ENCODE measurements at regions not wholly inside any gene's neighbourhood (a gene's known extent, or its start where the extent isn't known, plus 50 kb on each side); places are given as distances from the start of the nearest gene placed in this dataset.

GRCh38 chr19:30222992-30223865 lies 149.0 kb upstream of the ZNF536 start:
- Histone ChIP-seq H3K27me3 (ENCODE audit: control insufficient read depth, insufficient read depth, low read length) (peaks cover 59% of the 10 kb centered on the region), H3K4me3 (ENCODE audit: insufficient read depth, low read depth, low read length) (peak overlapping the region; percentile 32), H3K36me3 (replicated peaks; ENCODE audit: control insufficient read depth, insufficient read depth, low read length) (no peaks in the 10 kb centered on the region)
- DNase-seq, result peak; percentile 80

GRCh38 chr19:30223866-30224688 lies 148.1 kb upstream of the ZNF536 start:
- Histone ChIP-seq H3K36me3 (replicated peaks; ENCODE audit: control insufficient read depth, insufficient read depth, low read length) (no peaks in the 10 kb centered on the region), H3K4me3 (ENCODE audit: insufficient read depth, low read depth, low read length) (no peak overlapping the region; the same call in 1 of the 2 replicates), H3K27me3 (ENCODE audit: control insufficient read depth, insufficient read depth, low read length) (peaks cover 67% of the 10 kb centered on the region)
- DNase-seq, result no peak

GRCh38 chr19:30224689-30225606 lies 147.2 kb upstream of the ZNF536 start:
- peak overlapping the region; percentile 17 for H3K4me3 ChIP-seq (ENCODE audit: insufficient read depth, low read depth, low read length)
- DNase-seq, result peak; percentile 77
- peaks cover 76% of the 10 kb centered on the region for H3K27me3 ChIP-seq (ENCODE audit: control insufficient read depth, insufficient read depth, low read length)
- H3K36me3 ChIP-seq (replicated peaks; ENCODE audit: control insufficient read depth, insufficient read depth, low read length), result no peaks in the 10 kb centered on the region

- Histone ChIP-seq H3K36me3 (replicated peaks; ENCODE audit: control insufficient read depth, insufficient read depth, low read length) (no peaks in the 10 kb centered on the region), H3K27me3 (ENCODE audit: control insufficient read depth, insufficient read depth, low read length) (peaks cover 81% of the 10 kb centered on the region), H3K4me3 (ENCODE audit: insufficient read depth, low read depth, low read length) (peak overlapping the region; percentile 40)
- DNase-seq, result peak; percentile 80
These were observed 146.3 kb upstream of the ZNF536 start for GRCh38 chr19:30225676-30226463.

GRCh38 chr19:30226464-30227011 lies 145.6 kb upstream of the ZNF536 start:
- peak overlapping the region; percentile 40 for H3K4me3 ChIP-seq (ENCODE audit: insufficient read depth, low read depth, low read length)
- DNase-seq, result peak; percentile 69
- no peaks in the 10 kb centered on the region for H3K36me3 ChIP-seq (replicated peaks; ENCODE audit: control insufficient read depth, insufficient read depth, low read length)
- peaks cover 82% of the 10 kb centered on the region for H3K27me3 ChIP-seq (ENCODE audit: control insufficient read depth, insufficient read depth, low read length)

GRCh38 chr19:30227012-30227621 lies 145.1 kb upstream of the ZNF536 start:
- H3K36me3 ChIP-seq (replicated peaks; ENCODE audit: control insufficient read depth, insufficient read depth, low read length), result no peaks in the 10 kb centered on the region
- H3K4me3 ChIP-seq (ENCODE audit: insufficient read depth, low read depth, low read length), result peak overlapping the region; percentile 40
- peaks cover 81% of the 10 kb centered on the region for H3K27me3 ChIP-seq (ENCODE audit: control insufficient read depth, insufficient read depth, low read length)
- DNase-seq, result peak; percentile 76

GRCh38 chr19:30227661-30228112 lies 144.5 kb upstream of the ZNF536 start:
- peak overlapping the region; percentile 48 for H3K4me3 ChIP-seq (ENCODE audit: insufficient read depth, low read depth, low read length)
- H3K36me3 ChIP-seq (replicated peaks; ENCODE audit: control insufficient read depth, insufficient read depth, low read length), result no peaks in the 10 kb centered on the region
- peak; percentile 94 for DNase-seq
- peaks cover 77% of the 10 kb centered on the region for H3K27me3 ChIP-seq (ENCODE audit: control insufficient read depth, insufficient read depth, low read length)

GRCh38 chr19:30228113-30228834 lies 143.9 kb upstream of the ZNF536 start:
- peak; percentile 82 for DNase-seq
- no peaks in the 10 kb centered on the region for H3K36me3 ChIP-seq (replicated peaks; ENCODE audit: control insufficient read depth, insufficient read depth, low read length)
- H3K27me3 ChIP-seq (ENCODE audit: control insufficient read depth, insufficient read depth, low read length), result peaks cover 71% of the 10 kb centered on the region
- H3K4me3 ChIP-seq (ENCODE audit: insufficient read depth, low read depth, low read length), result peak overlapping the region; percentile 48

GRCh38 chr19:30228835-30229524 lies 143.2 kb upstream of the ZNF536 start:
- peak; percentile 82 for DNase-seq

GRCh38 chr19:30229525-30230174 lies 142.5 kb upstream of the ZNF536 start:
- DNase-seq, result peak; percentile 73
- no peaks in the 10 kb centered on the region for H3K36me3 ChIP-seq (replicated peaks; ENCODE audit: control insufficient read depth, insufficient read depth, low read length)
- no peak overlapping the region for H3K4me3 ChIP-seq (ENCODE audit: insufficient read depth, low read depth, low read length)
- peaks cover 57% of the 10 kb centered on the region for H3K27me3 ChIP-seq (ENCODE audit: control insufficient read depth, insufficient read depth, low read length)

More at GRCh38 chr19:30228835-30229524, 143.2 kb upstream of the ZNF536 start:
- Histone ChIP-seq H3K4me3 (ENCODE audit: insufficient read depth, low read depth, low read length) (peak overlapping the region; percentile 48), H3K36me3 (replicated peaks; ENCODE audit: control insufficient read depth, insufficient read depth, low read length) (no peaks in the 10 kb centered on the region), H3K27me3 (ENCODE audit: control insufficient read depth, insufficient read depth, low read length) (peaks cover 64% of the 10 kb centered on the region)

GRCh38 chr19:30231408-30232318 lies 140.5 kb upstream of the ZNF536 start:
- H3K27me3 ChIP-seq (ENCODE audit: control insufficient read depth, insufficient read depth, low read length), result peaks cover 39% of the 10 kb centered on the region
- no peaks in the 10 kb centered on the region for H3K36me3 ChIP-seq (replicated peaks; ENCODE audit: control insufficient read depth, insufficient read depth, low read length)
- no peak overlapping the region for H3K4me3 ChIP-seq (ENCODE audit: insufficient read depth, low read depth, low read length)
- no peak for DNase-seq
